HepG2 (cell line): ENCODE measurements at regions not wholly inside any gene's neighbourhood (a gene's known extent, or its start where the extent isn't known, plus 50 kb on each side); places are given as distances from the start of the nearest gene placed in this dataset.

Source experiments
- ATAC-seq: fragments of 200-7000 bp; cut with Tn5 transposase; 3 replicates; pipeline ENCODE4 v1.9.1; 2020; ENCODE audit warnings: mild to moderate bottlenecking, moderate library complexity
- BruUV-seq: library from RNA; stranded (reverse); fragments of 400-500 nt; replicated peaks from 2 replicates; lab custom pipeline; 2021; lab: Mats Ljungman, UMichigan
- CTCF ChIA-PET: fragments of 300-600 bp; formaldehyde crosslinking; extraction: SDS; loops from one replicate; lab custom pipeline; 2021; ENCODE audit warnings: low total read pairs, inconsistent platforms, low intra/inter-chr PET ratio; lab: Yijun Ruan, JAX
- POLR2A ChIA-PET: fragments of 350-600 bp; sonication (Branson Sonifier 250); formaldehyde crosslinking; loops from one replicate; lab custom pipeline; 2020; ENCODE audit warnings: antibody characterized with exemption, inconsistent platforms; lab: Yijun Ruan, JAX
- DNase-seq: peaks from one replicate; pipeline ENCODE4 v3.0.0-alpha.2; 2015; ENCODE audit warnings: low spot score
- FAIRE-seq: peaks from 3 replicates; lab custom pipeline; 2011; peaks lifted over from hg19 to GRCh38; lab: Jason Lieb, UNC
- H2AFZ ChIP-seq: one replicate; pipeline ENCODE4 v1.6.1; 2011; ENCODE audit warnings: low read length, inconsistent platforms
- H3K27ac ChIP-seq: fragments of 300-600 bp; 3 replicates; pipeline ENCODE4 v1.8.0; 2011; ENCODE audit warnings: mixed run types, mild to moderate bottlenecking, mixed read lengths, low read length, inconsistent platforms; ENCODE audit not compliant: insufficient read depth; ENCODE audit errors: extremely low read length
- H3K27me3 ChIP-seq, 2 experiments: fragments of 200-600 bp in 1 of 2; 2 replicates in 1 of 2; 3 replicates in 1 of 2; pipeline versions ENCODE4 v1.6.0 to v1.8.0; 2011; ENCODE audit warnings: low read length in 2 of 2, mild to moderate bottlenecking in 2 of 2, moderate library complexity in 2 of 2, inconsistent platforms in 1 of 2; ENCODE audit not compliant: insufficient read depth in 2 of 2, control insufficient read depth in 1 of 2
- H3K36me3 ChIP-seq, 2 experiments: fragments of 200-600 bp in 1 of 2; replicated peaks in 1 of 2; 2 replicates in 1 of 2; 3 replicates in 1 of 2; pipeline versions ENCODE4 v1.5.1 to v1.8.0; 2011; ENCODE audit warnings: low read length in 2 of 2, inconsistent platforms in 1 of 2; ENCODE audit not compliant: insufficient read depth in 2 of 2, control insufficient read depth in 1 of 2
- H3K4me1 ChIP-seq: 2 replicates; pipeline ENCODE4 v1.5.1; 2012; ENCODE audit warnings: low read length, inconsistent platforms; ENCODE audit not compliant: insufficient read depth
- H3K4me2 ChIP-seq: 2 replicates; pipeline ENCODE4 v1.6.0; 2011; ENCODE audit warnings: low read depth, low read length, inconsistent platforms
- H3K4me3 ChIP-seq, 3 experiments: fragments of 200-600 bp in 1 of 3; sonication (generic), shearing (Covaris generic) in 1 of 3; replicated peaks in 1 of 3; 2 replicates each; pipeline ENCODE4 v1.5.1; 2011 to 2016; ENCODE audit warnings: low read length in 3 of 3, inconsistent platforms in 2 of 3, low read depth in 2 of 3, mild to moderate bottlenecking in 2 of 3, control low read depth in 1 of 3, mixed read lengths in 1 of 3; ENCODE audit not compliant: insufficient read depth in 1 of 3
- H3K79me2 ChIP-seq: one replicate; pipeline ENCODE4 v1.6.1; 2011; ENCODE audit warnings: low read length, inconsistent platforms; ENCODE audit not compliant: insufficient read depth
- H3K9ac ChIP-seq: 2 replicates; pipeline ENCODE4 v1.6.0; 2011; ENCODE audit warnings: mild to moderate bottlenecking, low read depth, low read length, inconsistent platforms; ENCODE audit not compliant: insufficient read depth
- H3K9me3 ChIP-seq: 2 replicates; pipeline ENCODE4 v1.5.1; 2012; ENCODE audit warnings: mild to moderate bottlenecking, low read length
- H4K20me1 ChIP-seq: 2 replicates; pipeline ENCODE4 v1.6.0; 2011; ENCODE audit warnings: inconsistent platforms, mild to moderate bottlenecking, low read length, moderate library complexity; ENCODE audit not compliant: insufficient read depth
- ARHGAP35 ChIP-seq: sonication (generic); formaldehyde crosslinking; IDR thresholded peaks from 2 replicates; pipeline ENCODE4 v1.9.0; 2022; ENCODE audit warnings: mild to moderate bottlenecking, inconsistent platforms, moderate library complexity, missing genetic modification reagents, borderline replicate concordance
- ELK4 ChIP-seq: sonication (generic); formaldehyde crosslinking; IDR thresholded peaks from 2 replicates; pipeline ENCODE4 v1.9.0; 2021; ENCODE audit warnings: missing genetic modification reagents, borderline replicate concordance
- MAFG ChIP-seq: sonication (generic); formaldehyde crosslinking; IDR thresholded peaks from 2 replicates; pipeline ENCODE4 v1.5.1; 2020; ENCODE audit warnings: mild to moderate bottlenecking, missing genetic modification reagents
- ZBTB40 ChIP-seq, 2 experiments: fragments of 450-650 bp in 1 of 2; sonication (generic) in 1 of 2; formaldehyde crosslinking in 1 of 2; IDR thresholded peaks; 2 replicates each; pipeline versions ENCODE4 v1.6.1 to v1.8.0; 2016 to 2022; ENCODE audit warnings: antibody characterized with exemption in 1 of 2, mild to moderate bottlenecking in 1 of 2, missing genetic modification reagents in 1 of 2
- ZNF576 ChIP-seq: sonication (generic); formaldehyde crosslinking; IDR thresholded peaks from 2 replicates; pipeline ENCODE4 v1.4.0; 2020; ENCODE audit warnings: mild to moderate bottlenecking, missing genetic modification reagents
- WGBS: methylation state at CpG from one replicate; pipeline ENCODE4 v1.1.6; 2017; ENCODE audit warnings: low lambda C conversion rate; 5-methylcytosine and 5-hydroxymethylcytosine counted together
- in situ Hi-C: cut with HindIII; loops from 2 replicates; pipeline ENCODE4 v1.10.0; 2017; ENCODE audit warnings: low pct_unique_long_range_greater_than_20kb; ENCODE audit not compliant: extremely low pct_ligation_motif_present
- intact Hi-C: fragments of 100-400 bp; cut with micrococcal nuclease; formaldehyde crosslinking; loops from one replicate; pipeline ENCODE4 v1.10.0; 2022; ENCODE audit not compliant: unreplicated experiment

- Histone ChIP-seq H3K36me3 (no peaks in the 10 kb centered on the region), H3K4me3 (no peak overlapping the region), H3K4me2 (no peak overlapping the region), H3K27me3 (0 out of 5 replicates have a peak, but pooled peaks cover 0 to 3% of the 10 kb centered on the region in 2 experiments), H3K27ac (no peak overlapping the region), H3K9me3 (no peaks in the 10 kb centered on the region), H3K9ac (no peak overlapping the region), H3K4me1 (no peaks in the 10 kb centered on the region), H2AFZ (no peak overlapping the region), H4K20me1 (no peaks in the 10 kb centered on the region), H3K79me2 (no peaks in the 10 kb centered on the region)
- ATAC-seq (no peak), FAIRE-seq (no peak), DNase-seq (no peak)
- WGBS, result under 1% methylated on average over 4 of the region's 5 CpGs
- in situ Hi-C loops, result no loop called here
- POLR2A ChIA-PET, result no interaction called here
- no peak for TF ChIP-seq ZNF576
- CTCF ChIA-PET, result no interaction called here
- no TSS peak for BruUV-seq
- intact Hi-C loops, result no loop called here
Observed at GRCh38 chr17:12402963-12403622, 262.6 kb upstream of the MYOCD start.

GRCh38 chr17:12403881-12404398 lies 261.8 kb upstream of the MYOCD start:
- CTCF ChIA-PET, result no interaction called here
- Histone ChIP-seq H3K79me2 (no peaks in the 10 kb centered on the region), H4K20me1 (no peaks in the 10 kb centered on the region), H2AFZ (no peak overlapping the region), H3K9ac (no peak overlapping the region), H3K4me3 (no peak overlapping the region), H3K4me1 (no peaks in the 10 kb centered on the region), H3K27me3 (no peaks in the 10 kb centered on the region), H3K4me2 (no peak overlapping the region), H3K9me3 (no peaks in the 10 kb centered on the region), H3K27ac (no peak overlapping the region), H3K36me3 (no peaks in the 10 kb centered on the region)
- in situ Hi-C loops, result no loop called here
- ATAC-seq, result no peak
- DNase-seq, result no peak
- intact Hi-C loops, result no loop called here
- 42% methylated on average over 5 of the region's 5 CpGs for WGBS
- POLR2A ChIA-PET, result no interaction called here
- no peak for FAIRE-seq
- no TSS peak for BruUV-seq
- TF ChIP-seq ELK4 (CRISPR knock-in tag) (no peak), ZBTB40 (IDR thresholded peaks at IDR 0.05) (peak; percentile 78), ZBTB40 (CRISPR knock-in tag; IDR thresholded peaks at IDR 0.05) (no peak), MAFG (CRISPR knock-in tag) (no peak), ARHGAP35 (CRISPR knock-in tag) (no peak)
